HG02885 (cell line): ENCODE measurements at regions not wholly inside any gene's neighbourhood (a gene's known extent, or its start where the extent isn't known, plus 50 kb on each side); places are given as distances from the start of the nearest gene placed in this dataset.
A peak's percentile ranks its signal among the peaks of the same experiment; 100 is the strongest.
"Not testable (repeated sequence)": the region's sequence is repeated elsewhere in the genome, so short reads cannot be mapped to it uniquely, and the experiment has no call there.

Experiments used
- ATAC-seq: cut with Tn5 transposase; IDR thresholded peaks from one replicate; pipeline ENCODE4 v1.9.1; 2021; ENCODE audit warnings: mild to moderate bottlenecking; ENCODE audit not compliant: unreplicated experiment, poor library complexity

- no peak for ATAC-seq
Observed at GRCh38 chrX:7641141-7641540, 201.8 kb upstream of the VCX start.

GRCh38 chrX:7640392-7640791 is 202.6 kb upstream of the VCX start:
- ATAC-seq: no peak

- ATAC-seq: no peak
Observed at GRCh38 chrX:7638078-7638710, 204.8 kb upstream of the VCX start.

GRCh38 chrX:7637066-7637465 is 205.9 kb upstream of the VCX start:
- ATAC-seq: no peak

DNA sequence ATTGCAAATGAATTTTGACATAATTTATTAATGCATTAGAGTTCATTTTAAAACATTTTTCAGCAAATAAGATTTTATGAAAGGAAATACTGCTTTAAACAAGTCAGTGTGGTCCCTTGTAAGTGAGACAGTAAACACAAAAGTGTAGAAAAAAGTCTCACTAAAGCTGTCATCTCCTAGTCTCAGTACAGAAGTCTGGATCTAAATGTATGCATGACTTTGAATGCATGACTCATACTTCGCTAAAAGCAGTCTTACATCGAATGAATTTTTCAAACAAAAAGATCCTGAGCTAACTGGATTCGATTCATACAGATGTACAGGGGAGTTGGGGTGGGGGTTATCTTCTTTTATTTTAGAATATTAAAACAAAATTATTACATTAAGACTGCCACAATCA is 207.4 kb upstream of the VCX start:
- ATAC-seq: no peak

DNA sequence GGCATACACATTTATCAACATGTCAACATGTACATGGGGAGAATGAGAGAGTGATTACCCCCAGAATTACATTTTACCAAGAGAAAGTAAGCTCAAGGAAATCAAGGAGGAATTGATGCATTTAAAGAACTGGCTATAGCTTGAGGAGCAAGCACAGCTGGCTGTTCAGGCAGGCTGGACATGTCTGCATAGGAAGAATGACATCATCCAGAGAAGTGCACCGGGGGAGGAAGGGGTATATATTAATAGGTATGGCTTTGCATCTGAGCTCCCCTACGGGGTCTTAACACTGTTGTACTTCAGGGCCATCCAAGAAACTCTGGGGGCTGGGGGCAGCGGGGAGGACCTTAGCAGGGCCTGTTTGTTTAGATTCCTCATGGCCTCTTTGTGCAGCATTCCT is 222.4 kb upstream of the VCX start:
- no peak for ATAC-seq

DNA sequence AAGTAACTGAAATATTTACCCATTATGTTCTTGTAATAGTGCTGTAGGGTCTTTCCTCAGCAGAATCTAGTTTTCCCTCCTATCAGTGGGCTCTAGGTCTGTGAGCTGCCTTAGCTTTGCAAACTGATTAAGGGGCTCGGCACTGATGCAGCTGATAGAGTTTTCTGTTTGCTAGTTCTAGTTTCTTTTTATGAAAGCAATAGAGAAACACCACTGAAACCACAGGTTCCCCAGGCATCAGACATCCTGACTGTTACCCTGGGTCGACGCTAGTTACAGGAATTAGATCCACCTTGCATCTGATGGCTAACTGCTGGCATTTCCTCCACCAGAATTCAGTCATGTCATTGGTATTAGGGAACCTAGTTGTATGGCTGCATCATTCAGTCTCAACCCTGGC is 225.0 kb upstream of the VCX start:
- no peak for ATAC-seq

GRCh38 chrX:7614616-7615015 is 228.4 kb upstream of the VCX start:
- no peak for ATAC-seq

- not testable (repeated sequence) for ATAC-seq
Observed at GRCh38 chrX:7608625-7609024, 234.3 kb upstream of the VCX start.

DNA sequence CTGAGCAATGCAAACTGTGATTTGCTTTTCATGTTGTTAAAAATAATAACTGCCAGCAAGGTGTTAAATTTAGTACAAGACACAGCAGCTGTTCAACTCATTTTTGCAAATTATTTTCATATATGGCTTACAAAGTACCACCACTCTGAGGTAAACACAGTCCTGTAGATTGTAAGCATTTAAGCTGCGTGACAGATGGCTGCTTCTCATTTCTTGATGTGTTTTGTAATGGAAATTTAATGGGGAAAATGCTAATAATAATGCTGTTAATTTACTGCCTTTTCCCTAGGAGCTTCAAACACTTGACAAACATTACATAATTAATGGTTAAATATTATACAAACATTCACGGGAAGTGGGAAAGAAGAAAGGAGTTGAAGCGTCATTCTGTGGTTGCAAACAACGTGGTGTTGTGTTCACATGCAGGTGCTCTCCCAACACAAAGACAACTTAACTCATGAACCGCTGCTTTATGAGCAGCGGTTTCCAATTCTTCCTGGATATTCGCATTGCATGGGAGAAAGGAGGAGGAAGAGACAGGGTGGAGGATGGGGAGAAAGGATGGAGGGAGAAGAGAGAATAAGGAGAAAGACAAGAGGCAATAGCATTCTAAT is 236.8 kb upstream of the VCX start:
- no peak for ATAC-seq

DNA sequence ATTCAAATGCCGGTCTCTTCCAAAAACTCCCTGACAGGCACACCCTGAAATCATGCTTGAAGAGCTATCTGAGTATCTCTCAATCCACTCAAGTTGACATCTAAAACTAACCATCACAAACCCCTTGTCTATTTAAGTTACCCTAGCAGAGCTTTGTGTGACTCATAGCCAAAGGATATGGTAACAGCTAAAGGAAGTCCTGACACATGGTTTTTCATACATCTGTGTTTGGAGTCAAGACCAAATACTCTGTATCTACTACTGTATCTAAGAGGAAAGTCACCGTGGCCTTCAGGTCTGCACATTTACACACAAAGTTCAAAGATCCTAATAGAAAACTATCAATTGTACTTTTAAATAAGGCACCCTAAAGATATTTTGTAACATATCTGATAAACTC is 239.6 kb upstream of the VCX start:
- ATAC-seq: no peak

GRCh38 chrX:7596822-7597221 is 246.1 kb upstream of the VCX start:
- no peak for ATAC-seq

DNA sequence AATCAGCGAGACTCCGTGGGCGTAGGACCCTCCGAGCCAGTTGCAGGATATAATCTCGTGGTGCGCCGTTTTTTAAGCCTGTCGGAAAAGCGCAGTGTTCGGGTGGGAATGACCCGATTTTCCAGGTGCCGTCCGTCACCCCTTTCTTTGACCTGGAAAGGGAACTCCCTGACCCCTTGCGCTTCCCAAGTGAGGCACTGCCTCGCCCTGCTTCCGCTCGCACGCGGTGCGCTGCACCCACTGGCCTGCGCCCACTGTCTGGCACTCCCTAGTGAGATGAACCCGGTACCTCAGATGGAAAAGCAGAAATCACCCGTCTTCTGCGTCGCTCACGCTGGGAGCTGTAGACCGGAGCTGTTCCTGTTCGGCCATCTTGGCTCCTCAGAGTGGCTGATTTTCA is 249.6 kb upstream of the VCX start:
- not testable (repeated sequence) for ATAC-seq

- peak; percentile 92 for ATAC-seq
Observed at GRCh38 chrX:7586126-7586525, 256.8 kb upstream of the VCX start.

DNA sequence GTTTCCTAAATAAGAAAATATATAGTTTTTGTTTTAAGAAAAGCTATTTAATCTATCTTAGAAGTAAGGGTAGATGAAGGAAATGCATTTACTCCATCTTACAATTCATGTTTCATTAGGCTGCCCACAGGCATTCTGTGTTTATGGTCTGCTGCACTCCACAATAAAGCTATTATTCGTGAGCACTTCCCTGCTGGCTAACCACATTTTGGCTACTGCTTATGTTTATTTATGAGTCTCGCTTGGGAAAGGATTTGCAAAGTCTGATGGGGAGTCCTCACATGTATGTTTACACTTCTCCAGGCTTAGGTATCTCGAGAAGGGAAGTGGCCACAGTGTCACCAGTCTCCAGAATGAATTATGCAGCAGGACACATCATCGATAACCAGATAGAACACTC is 260.8 kb upstream of the VCX start:
- ATAC-seq: no peak

DNA sequence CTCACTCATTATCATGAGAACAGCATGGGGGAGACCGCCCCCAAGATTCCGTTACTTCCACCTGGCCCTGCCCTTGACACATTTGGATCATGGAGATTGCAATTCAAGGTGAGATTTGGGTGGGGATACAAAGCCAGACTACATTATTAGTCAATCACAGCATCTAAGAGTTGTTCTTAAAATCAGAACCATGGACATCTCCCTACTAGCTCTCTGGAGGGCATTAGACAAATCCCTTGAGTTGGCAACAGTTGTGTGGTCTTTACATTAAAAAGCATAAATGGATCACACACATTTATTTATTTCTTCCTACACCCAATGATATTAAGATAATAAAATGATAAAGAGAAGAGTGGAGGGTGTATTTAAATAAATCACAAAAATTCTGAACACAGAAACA is 262.8 kb upstream of the VCX start:
- no peak for ATAC-seq

DNA sequence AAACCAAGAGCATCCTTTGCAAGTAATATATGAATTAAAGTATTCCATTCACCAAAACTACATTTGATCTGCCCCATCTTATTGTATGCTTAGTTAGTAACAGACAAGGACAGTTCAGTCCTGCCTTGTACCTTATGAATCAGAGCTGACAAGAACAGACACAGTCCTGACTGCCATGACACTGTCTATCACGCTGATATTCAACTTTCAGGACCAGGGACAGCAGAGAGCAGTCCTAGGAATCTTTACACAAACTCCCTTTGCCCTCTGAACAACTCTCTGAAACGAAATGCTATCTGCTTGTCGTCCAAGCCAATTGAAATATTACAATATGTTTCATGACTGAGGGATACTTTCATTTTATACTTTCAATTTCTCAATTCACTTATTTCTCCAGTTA is 268.6 kb upstream of the VCX start:
- ATAC-seq: no peak

GRCh38 chrX:7570432-7571029 is 272.4 kb upstream of the VCX start:
- ATAC-seq: no peak

- no peak for ATAC-seq
Observed at GRCh38 chrX:7568597-7568996, 274.4 kb upstream of the VCX start.

GRCh38 chrX:7568130-7568529 is 274.8 kb upstream of the VCX start:
- no peak for ATAC-seq

GRCh38 chrX:7552760-7553159 is 290.2 kb upstream of the VCX start:
- ATAC-seq: no peak

GRCh38 chrX:7546551-7547080 is 296.4 kb upstream of the VCX start:
- no peak for ATAC-seq
